PC-3 (cell line): ENCODE measurements at regions not wholly inside any gene's neighbourhood (a gene's known extent, or its start where the extent isn't known, plus 50 kb on each side); places are given as distances from the start of the nearest gene placed in this dataset.

Experiments
- CTCF ChIP-seq: fragments of 300-600 bp; sonication (generic); conservative IDR thresholded peaks from 2 replicates; pipeline ENCODE4 v1.5.1; 2017; ENCODE audit warnings: antibody characterized with exemption, low read depth, mild to moderate bottlenecking, low read length
- EZH2phosphoT487 ChIP-seq: fragments of 300-600 bp; sonication (generic); IDR thresholded peaks from 2 replicates; pipeline ENCODE4 v1.6.1; 2018; ENCODE audit warnings: mild to moderate bottlenecking, antibody characterized with exemption, low read length, borderline replicate concordance

- TF ChIP-seq CTCF: no peak
- TF ChIP-seq EZH2phosphoT487: no peak
Observed at GRCh38 chr1:90411185-90411584, 305.9 kb downstream of the BARHL2 start.
